ENCODE measurements at regions not wholly inside any gene's neighbourhood (a gene's known extent, or its start where the extent isn't known, plus 50 kb on each side); places are given as distances from the start of the nearest gene placed in this dataset. TPM values are rescaled to one million over a fixed set of nuclear protein-coding genes. Genes with fewer than 3 reads are reported as not detected.

Small RNAs in the stretch of these regions (small RNA-seq; reads per million reads assigned to genes)
- not detected for gene RPL21P41 (ENCODE audit: insufficient read depth, insufficient read length, low read depth, low replicate concordance)

All from endothelial cell of umbilical vein (primary cell).